ENCODE measurements at regions not wholly inside any gene's neighbourhood (a gene's known extent, or its start where the extent isn't known, plus 50 kb on each side); places are given as distances from the start of the nearest gene placed in this dataset.

DNA sequence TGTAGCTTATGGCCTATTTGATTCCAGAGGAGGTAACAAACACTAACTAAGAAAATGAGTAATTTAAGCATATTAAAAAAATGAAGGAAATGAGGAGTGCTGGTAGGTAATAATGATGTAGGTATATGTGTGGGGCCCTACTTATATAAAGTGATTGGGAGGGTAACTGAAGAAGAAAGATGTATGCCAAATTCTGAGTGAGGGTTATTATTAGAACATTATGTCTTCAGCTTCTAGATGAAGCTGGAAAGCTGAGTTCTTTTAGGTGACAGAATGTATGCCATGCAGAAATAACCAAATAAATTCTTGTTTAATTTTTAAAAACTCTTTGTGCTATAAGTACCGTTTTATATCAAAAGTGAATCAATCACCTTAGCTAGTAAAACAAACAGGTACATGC lies 479.6 kb upstream of the TENM4 start (continued):
- TF ChIP-seq BCL11A (IDR thresholded peaks at IDR 0.05; ENCODE audit: low read depth in 2 of 2, low read length in 2 of 2) (no peak), EGR1 (IDR thresholded peaks at IDR 0.05; ENCODE audit: borderline replicate concordance, low read depth, low read length) (no peak), TAF1 (IDR thresholded peaks at IDR 0.05; ENCODE audit: low read depth, low read length) (no peak), SP1 (IDR thresholded peaks at IDR 0.05; ENCODE audit: low read depth, low read length) (no peak), GABPA (IDR thresholded peaks at IDR 0.05; ENCODE audit: borderline replicate concordance, insufficient read depth, low read length) (no peak), NANOG (IDR thresholded peaks at IDR 0.05; ENCODE audit: insufficient read depth, low read depth, low read length, poor library complexity, severe bottlenecking) (no peak), ATF2 (IDR thresholded peaks at IDR 0.05; ENCODE audit: low read length) (no peak), SRF (IDR thresholded peaks at IDR 0.05; ENCODE audit: low read depth, low read length) (no peak), CHD1 (IDR thresholded peaks at IDR 0.05; ENCODE audit: low read depth, low read length) (no peak), CBX5 (IDR thresholded peaks at IDR 0.05; ENCODE audit: low read depth, low read length) (no peak)

Data from H1 (cell line).